ENCODE measurements at regions not wholly inside any gene's neighbourhood (a gene's known extent, or its start where the extent isn't known, plus 50 kb on each side); places are given as distances from the start of the nearest gene placed in this dataset.

DNA sequence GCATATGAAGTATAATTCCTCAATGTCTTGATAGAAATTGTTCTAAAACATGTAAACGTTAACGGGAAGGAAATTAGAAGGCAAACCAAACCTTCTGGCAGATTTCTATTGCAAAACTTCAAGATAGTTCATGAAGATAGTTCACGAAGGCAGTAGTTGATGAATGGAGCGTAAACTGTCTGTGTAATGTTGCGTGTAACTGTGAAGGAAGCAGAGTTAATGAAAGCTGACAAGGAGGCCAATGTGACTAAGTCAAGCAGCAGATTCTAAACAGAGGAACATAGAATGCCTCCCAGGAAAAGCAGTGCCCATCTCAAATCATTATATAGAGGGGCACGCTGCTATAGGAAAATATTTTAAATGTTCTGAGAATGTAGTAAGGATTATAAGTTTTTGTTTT, 659.7 kb upstream of the IGFBP3 start:
- Histone ChIP-seq H3K36me3 (ENCODE audit: insufficient read depth) (no peaks in the 10 kb centered on the region), H3K4me3 (IDR thresholded peaks at IDR 0.05; ENCODE audit: insufficient read depth, low read depth, low read length) (no peak overlapping the region), H3K4me2 (no peak overlapping the region), H3K9ac (no peak overlapping the region), H3K79me2 (ENCODE audit: insufficient read depth, low read depth) (no peaks in the 10 kb centered on the region), H3K27ac (no peak overlapping the region), H2AFZ (ENCODE audit: low read depth) (no peak overlapping the region), H4K20me1 (ENCODE audit: insufficient read depth) (no peaks in the 10 kb centered on the region), H3K4me1 (ENCODE audit: low read depth, poor library complexity, severe bottlenecking) (no peaks in the 10 kb centered on the region), H3K27me3 (ENCODE audit: insufficient read depth, low read depth) (no peaks in the 10 kb centered on the region)
- TF ChIP-seq, protein P1, sequence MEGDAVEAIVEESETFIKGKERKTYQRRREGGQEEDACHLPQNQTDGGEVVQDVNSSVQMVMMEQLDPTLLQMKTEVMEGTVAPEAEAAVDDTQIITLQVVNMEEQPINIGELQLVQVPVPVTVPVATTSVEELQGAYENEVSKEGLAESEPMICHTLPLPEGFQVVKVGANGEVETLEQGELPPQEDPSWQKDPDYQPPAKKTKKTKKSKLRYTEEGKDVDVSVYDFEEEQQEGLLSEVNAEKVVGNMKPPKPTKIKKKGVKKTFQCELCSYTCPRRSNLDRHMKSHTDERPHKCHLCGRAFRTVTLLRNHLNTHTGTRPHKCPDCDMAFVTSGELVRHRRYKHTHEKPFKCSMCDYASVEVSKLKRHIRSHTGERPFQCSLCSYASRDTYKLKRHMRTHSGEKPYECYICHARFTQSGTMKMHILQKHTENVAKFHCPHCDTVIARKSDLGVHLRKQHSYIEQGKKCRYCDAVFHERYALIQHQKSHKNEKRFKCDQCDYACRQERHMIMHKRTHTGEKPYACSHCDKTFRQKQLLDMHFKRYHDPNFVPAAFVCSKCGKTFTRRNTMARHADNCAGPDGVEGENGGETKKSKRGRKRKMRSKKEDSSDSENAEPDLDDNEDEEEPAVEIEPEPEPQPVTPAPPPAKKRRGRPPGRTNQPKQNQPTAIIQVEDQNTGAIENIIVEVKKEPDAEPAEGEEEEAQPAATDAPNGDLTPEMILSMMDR (conservative IDR thresholded peaks at IDR 0.05; ENCODE audit: low read depth, low read length): no peak

DNA sequence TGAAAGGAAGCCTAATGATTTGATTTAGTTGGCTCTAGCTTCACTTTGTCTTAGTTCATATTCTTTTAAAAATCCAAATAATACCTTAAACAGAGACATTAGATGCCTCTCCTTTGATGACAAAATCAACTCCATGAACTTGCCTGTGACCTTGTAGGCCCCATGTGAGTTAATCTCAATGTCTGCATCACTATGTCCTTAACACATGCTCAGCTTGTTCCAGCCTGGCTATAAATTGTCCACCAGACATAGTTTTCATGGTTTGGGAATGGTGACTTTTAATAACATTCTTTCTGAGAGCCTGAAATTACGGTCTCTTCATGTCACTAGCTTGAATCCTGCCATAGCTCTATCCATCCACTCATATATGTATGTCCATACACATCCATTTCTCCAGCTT, 656.3 kb upstream of the IGFBP3 start:
- TF ChIP-seq, protein P1 (conservative IDR thresholded peaks at IDR 0.05; ENCODE audit: low read depth, low read length): no peak
- no peak overlapping the region for H3K9ac ChIP-seq
- H3K27ac ChIP-seq: no peak overlapping the region
- H2AFZ ChIP-seq (ENCODE audit: low read depth): no peak overlapping the region
- H3K4me2 ChIP-seq: no peak overlapping the region
- H3K27me3 ChIP-seq (ENCODE audit: insufficient read depth, low read depth): no peaks in the 10 kb centered on the region
- H3K79me2 ChIP-seq (ENCODE audit: insufficient read depth, low read depth): no peaks in the 10 kb centered on the region
- no peaks in the 10 kb centered on the region for H4K20me1 ChIP-seq (ENCODE audit: insufficient read depth)
- H3K4me3 ChIP-seq (IDR thresholded peaks at IDR 0.05; ENCODE audit: insufficient read depth, low read depth, low read length): no peak overlapping the region
- H3K4me1 ChIP-seq (ENCODE audit: low read depth, poor library complexity, severe bottlenecking): no peaks in the 10 kb centered on the region
- H3K36me3 ChIP-seq (ENCODE audit: insufficient read depth): no peaks in the 10 kb centered on the region

DNA sequence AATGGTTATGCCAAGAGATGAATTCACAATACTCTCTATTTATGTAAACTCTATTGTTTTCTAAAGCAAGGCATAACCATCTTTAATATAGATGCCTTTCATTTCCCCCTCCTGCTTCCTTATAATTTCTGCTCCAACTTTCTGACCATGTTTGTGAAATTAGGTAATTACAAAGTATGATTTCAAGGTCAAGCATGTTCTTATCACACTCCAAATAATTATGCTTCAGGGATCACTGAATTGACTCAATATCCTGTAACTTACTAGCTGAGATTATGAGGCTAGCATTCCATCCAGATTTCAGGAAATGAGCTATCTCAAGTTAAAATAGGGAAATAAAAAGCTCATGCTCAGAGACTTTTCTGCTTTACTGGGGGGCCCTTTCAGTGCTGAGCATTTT, 655.9 kb upstream of the IGFBP3 start:
- no peaks in the 10 kb centered on the region for H3K36me3 ChIP-seq (ENCODE audit: insufficient read depth)
- no peak overlapping the region for H3K27ac ChIP-seq
- no peak overlapping the region for H3K4me2 ChIP-seq
- no peaks in the 10 kb centered on the region for H3K27me3 ChIP-seq (ENCODE audit: insufficient read depth, low read depth)
- H3K9ac ChIP-seq: no peak overlapping the region
- H3K4me1 ChIP-seq (ENCODE audit: low read depth, poor library complexity, severe bottlenecking): no peaks in the 10 kb centered on the region
- no peak overlapping the region for H2AFZ ChIP-seq (ENCODE audit: low read depth)
- H3K4me3 ChIP-seq (IDR thresholded peaks at IDR 0.05; ENCODE audit: insufficient read depth, low read depth, low read length): no peak overlapping the region
- H3K79me2 ChIP-seq (ENCODE audit: insufficient read depth, low read depth): no peaks in the 10 kb centered on the region
- TF ChIP-seq, protein P1 (conservative IDR thresholded peaks at IDR 0.05; ENCODE audit: low read depth, low read length): no peak
- no peaks in the 10 kb centered on the region for H4K20me1 ChIP-seq (ENCODE audit: insufficient read depth)

DNA sequence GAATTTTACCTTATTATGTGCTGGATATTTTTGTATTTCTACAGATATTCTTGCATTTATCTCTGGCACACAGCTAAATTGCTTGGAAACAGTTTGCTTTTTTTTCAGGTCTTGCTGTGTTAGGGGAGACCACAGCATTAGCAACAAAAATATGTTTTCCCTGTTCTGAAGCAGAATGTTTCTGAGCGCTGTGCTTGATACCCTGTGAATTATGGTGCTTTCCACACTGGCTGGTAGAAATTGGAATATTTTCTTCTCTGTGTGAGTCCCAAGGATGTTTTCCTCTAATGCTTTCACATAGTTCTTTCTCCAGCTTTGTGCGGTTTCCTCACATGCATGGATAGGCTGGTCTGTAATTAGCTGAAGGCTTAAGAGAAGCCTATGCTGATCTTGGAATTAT, 651.6 kb upstream of the IGFBP3 start:
- H3K4me3 ChIP-seq (IDR thresholded peaks at IDR 0.05; ENCODE audit: insufficient read depth, low read depth, low read length): no peak overlapping the region
- TF ChIP-seq, protein P1 (conservative IDR thresholded peaks at IDR 0.05; ENCODE audit: low read depth, low read length): no peak
- H3K27me3 ChIP-seq (ENCODE audit: insufficient read depth, low read depth): no peaks in the 10 kb centered on the region
- H3K36me3 ChIP-seq (ENCODE audit: insufficient read depth): no peaks in the 10 kb centered on the region; the same call in 1 of the 2 replicates
- H4K20me1 ChIP-seq (ENCODE audit: insufficient read depth): no peaks in the 10 kb centered on the region
- H3K9ac ChIP-seq: no peak overlapping the region
- H3K4me1 ChIP-seq (ENCODE audit: low read depth, poor library complexity, severe bottlenecking): no peaks in the 10 kb centered on the region
- H3K27ac ChIP-seq: no peak overlapping the region
- H3K79me2 ChIP-seq (ENCODE audit: insufficient read depth, low read depth): no peaks in the 10 kb centered on the region
- no peak overlapping the region for H2AFZ ChIP-seq (ENCODE audit: low read depth)
- no peak overlapping the region for H3K4me2 ChIP-seq
